ENCODE measurements at regions not wholly inside any gene's neighbourhood (a gene's known extent, or its start where the extent isn't known, plus 50 kb on each side); places are given as distances from the start of the nearest gene placed in this dataset.

DNA sequence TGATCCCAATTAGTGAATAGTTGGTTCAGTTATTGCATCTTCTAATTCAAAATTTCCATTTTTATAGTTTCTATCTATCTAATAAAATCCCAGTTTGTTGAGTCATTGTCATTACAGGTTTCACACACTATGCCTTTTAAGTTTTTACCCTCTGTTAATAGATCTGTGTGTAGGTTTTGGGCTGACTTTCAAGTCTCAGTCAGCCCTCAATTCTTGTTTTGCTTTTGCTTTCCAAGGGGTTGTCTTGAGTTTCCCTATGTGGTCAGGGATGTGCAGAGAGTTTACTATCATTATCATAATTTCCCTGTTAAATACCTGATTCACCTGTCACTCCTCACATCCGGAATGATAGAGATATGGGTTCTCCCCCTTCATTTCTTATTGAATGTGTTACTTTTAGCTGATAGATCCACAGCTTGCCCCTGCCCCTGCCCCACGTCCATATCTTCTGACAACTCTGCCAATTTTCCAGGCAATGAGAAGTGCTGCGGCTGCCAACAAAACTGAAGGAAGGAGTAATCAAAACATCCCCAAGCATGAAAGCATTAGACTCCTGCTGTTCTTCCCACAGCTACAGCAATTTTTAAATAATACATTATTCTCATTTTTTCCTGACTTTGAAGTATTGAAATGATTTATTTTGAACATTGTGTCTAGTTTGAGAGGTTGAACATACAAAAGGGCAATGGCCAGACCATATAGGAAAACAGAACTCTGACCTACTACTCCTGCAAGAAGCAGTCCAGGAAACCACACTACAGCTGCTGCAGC is 1064.8 kb downstream of the SUCLG1 start:
- Histone ChIP-seq H3K4me1 (ENCODE audit: insufficient read depth, low read length) (no peaks in the 10 kb centered on the region), H3K4me3 (ENCODE audit: low read length) (no peak overlapping the region), H3K27ac (ENCODE audit: low read length) (no peak overlapping the region), H3K9me3 (ENCODE audit: low read length) (no peaks in the 10 kb centered on the region), H4K20me1 (ENCODE audit: low read length) (no peaks in the 10 kb centered on the region), H3F3A (ENCODE audit: low read length, unreplicated experiment) (no peaks in the 10 kb centered on the region), H3K27me3 (ENCODE audit: low read length) (no peaks in the 10 kb centered on the region), H2AFZ (ENCODE audit: low read length) (no peak overlapping the region), H3K36me3 (ENCODE audit: low read depth, low read length) (no peaks in the 10 kb centered on the region), H3K9me2 (replicated peaks; ENCODE audit: low read length) (no peaks in the 10 kb centered on the region), H3K79me2 (ENCODE audit: low read length) (no peaks in the 10 kb centered on the region), H3K4me2 (ENCODE audit: low read length) (no peak overlapping the region), H3K9ac (ENCODE audit: low read length) (no peak overlapping the region)
- CTCF ChIA-PET, result no interaction called here
- no peak for ATAC-seq
- intact Hi-C loops (cut with micrococcal nuclease), result no loop called here
- POLR2A ChIA-PET (ENCODE audit: unreplicated experiment), result no interaction called here
- TF ChIP-seq EZH2 (IDR thresholded peaks at IDR 0.05; ENCODE audit: low read length, unreplicated experiment), result no peak
- TF ChIP-seq, protein P1, sequence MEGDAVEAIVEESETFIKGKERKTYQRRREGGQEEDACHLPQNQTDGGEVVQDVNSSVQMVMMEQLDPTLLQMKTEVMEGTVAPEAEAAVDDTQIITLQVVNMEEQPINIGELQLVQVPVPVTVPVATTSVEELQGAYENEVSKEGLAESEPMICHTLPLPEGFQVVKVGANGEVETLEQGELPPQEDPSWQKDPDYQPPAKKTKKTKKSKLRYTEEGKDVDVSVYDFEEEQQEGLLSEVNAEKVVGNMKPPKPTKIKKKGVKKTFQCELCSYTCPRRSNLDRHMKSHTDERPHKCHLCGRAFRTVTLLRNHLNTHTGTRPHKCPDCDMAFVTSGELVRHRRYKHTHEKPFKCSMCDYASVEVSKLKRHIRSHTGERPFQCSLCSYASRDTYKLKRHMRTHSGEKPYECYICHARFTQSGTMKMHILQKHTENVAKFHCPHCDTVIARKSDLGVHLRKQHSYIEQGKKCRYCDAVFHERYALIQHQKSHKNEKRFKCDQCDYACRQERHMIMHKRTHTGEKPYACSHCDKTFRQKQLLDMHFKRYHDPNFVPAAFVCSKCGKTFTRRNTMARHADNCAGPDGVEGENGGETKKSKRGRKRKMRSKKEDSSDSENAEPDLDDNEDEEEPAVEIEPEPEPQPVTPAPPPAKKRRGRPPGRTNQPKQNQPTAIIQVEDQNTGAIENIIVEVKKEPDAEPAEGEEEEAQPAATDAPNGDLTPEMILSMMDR (conservative IDR thresholded peaks at IDR 0.05; ENCODE audit: low read depth, low read length), result no peak
- TF ChIP-seq EZH2phosphoT487 (IDR thresholded peaks at IDR 0.05; ENCODE audit: borderline replicate concordance, low read length), result no peak
- no TSS peak for BruUV-seq (replicated peaks)
- no peak for DNase-seq

DNA sequence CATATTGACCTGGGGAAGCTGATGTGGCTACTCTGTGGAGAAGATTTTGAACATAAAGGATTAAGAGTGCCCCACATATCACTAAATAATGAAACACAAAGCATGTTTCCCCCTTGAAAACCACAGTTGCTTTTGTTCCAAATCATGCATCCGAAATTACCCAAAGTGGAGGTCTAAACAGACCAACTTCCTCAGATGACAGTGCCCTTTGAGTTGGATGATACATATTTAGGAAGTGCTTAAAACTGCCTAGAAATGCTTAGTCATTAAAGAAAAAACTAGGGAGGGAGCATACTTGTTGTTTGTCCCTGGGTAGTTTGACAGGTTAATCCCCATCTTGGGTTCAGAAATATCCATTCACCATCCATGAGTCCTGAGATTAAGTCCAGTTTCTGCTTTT is 1070.3 kb downstream of the SUCLG1 start:
- ATAC-seq, result no peak
- H3K27ac ChIP-seq (ENCODE audit: low read length), result no peak overlapping the region
- BruUV-seq (replicated peaks), result no TSS peak
- H4K20me1 ChIP-seq (ENCODE audit: low read length), result no peaks in the 10 kb centered on the region
- no peaks in the 10 kb centered on the region for H3F3A ChIP-seq (ENCODE audit: low read length, unreplicated experiment)
- no peaks in the 10 kb centered on the region for H3K79me2 ChIP-seq (ENCODE audit: low read length)
- H3K4me2 ChIP-seq (ENCODE audit: low read length), result no peak overlapping the region
- no peak overlapping the region for H3K9ac ChIP-seq (ENCODE audit: low read length)
- no peaks in the 10 kb centered on the region for H3K36me3 ChIP-seq (ENCODE audit: low read depth, low read length)
- POLR2A ChIA-PET (ENCODE audit: unreplicated experiment), result no interaction called here
- TF ChIP-seq, protein P1 (conservative IDR thresholded peaks at IDR 0.05; ENCODE audit: low read depth, low read length), result no peak
- TF ChIP-seq EZH2 (IDR thresholded peaks at IDR 0.05; ENCODE audit: low read length, unreplicated experiment), result no peak
- no peaks in the 10 kb centered on the region for H3K27me3 ChIP-seq (ENCODE audit: low read length)
- H3K9me3 ChIP-seq (ENCODE audit: low read length), result no peaks in the 10 kb centered on the region
- intact Hi-C loops (cut with micrococcal nuclease), result loop anchor here (2.0 kb wide), 1 partner anchor 78 kb away; no protein-coding TSS in a partner anchor
- H3K9me2 ChIP-seq (replicated peaks; ENCODE audit: low read length), result no peaks in the 10 kb centered on the region
- no peak for DNase-seq
- no peaks in the 10 kb centered on the region for H3K4me1 ChIP-seq (ENCODE audit: insufficient read depth, low read length)
- no peak overlapping the region for H3K4me3 ChIP-seq (ENCODE audit: low read length)
- H2AFZ ChIP-seq (ENCODE audit: low read length), result no peak overlapping the region
- CTCF ChIA-PET, result no interaction called here

DNA sequence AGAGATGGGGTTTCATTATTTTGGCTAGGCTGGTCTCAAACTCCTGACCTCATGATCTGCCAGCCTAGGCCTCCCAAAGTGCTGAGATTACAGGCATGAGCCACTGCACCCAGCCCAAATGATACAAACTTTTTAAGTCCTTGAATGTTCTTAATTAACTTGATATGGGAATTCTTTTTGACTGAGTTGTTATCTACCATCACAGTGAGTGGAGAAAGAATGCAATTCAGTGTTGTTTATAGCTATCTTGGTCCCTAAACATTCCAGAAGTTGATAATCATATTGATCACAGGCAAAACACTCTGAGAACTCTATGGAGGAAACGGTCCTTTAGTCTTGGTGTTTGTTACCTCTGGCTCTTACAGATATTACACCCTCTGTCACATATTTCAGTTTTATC is 1072.5 kb downstream of the SUCLG1 start:
- Histone ChIP-seq H3K27me3 (ENCODE audit: low read length) (no peaks in the 10 kb centered on the region), H3K9me2 (replicated peaks; ENCODE audit: low read length) (no peaks in the 10 kb centered on the region), H3K36me3 (ENCODE audit: low read depth, low read length) (no peaks in the 10 kb centered on the region), H4K20me1 (ENCODE audit: low read length) (no peaks in the 10 kb centered on the region), H3K79me2 (ENCODE audit: low read length) (no peaks in the 10 kb centered on the region), H3K27ac (ENCODE audit: low read length) (no peak overlapping the region), H3K9me3 (ENCODE audit: low read length) (no peaks in the 10 kb centered on the region), H3K9ac (ENCODE audit: low read length) (no peak overlapping the region), H2AFZ (ENCODE audit: low read length) (no peak overlapping the region), H3K4me3 (ENCODE audit: low read length) (no peak overlapping the region), H3K4me1 (ENCODE audit: insufficient read depth, low read length) (no peaks in the 10 kb centered on the region), H3K4me2 (ENCODE audit: low read length) (no peak overlapping the region), H3F3A (ENCODE audit: low read length, unreplicated experiment) (no peaks in the 10 kb centered on the region)
- no TSS peak for BruUV-seq (replicated peaks)
- no peak for ATAC-seq
- TF ChIP-seq, protein P1 (conservative IDR thresholded peaks at IDR 0.05; ENCODE audit: low read depth, low read length), result no peak
- TF ChIP-seq EZH2 (IDR thresholded peaks at IDR 0.05; ENCODE audit: low read length, unreplicated experiment), result no peak
- TF ChIP-seq EZH2phosphoT487 (IDR thresholded peaks at IDR 0.05; ENCODE audit: borderline replicate concordance, low read length), result no peak
- ChIA-PET CTCF (no interaction called here), POLR2A (ENCODE audit: unreplicated experiment) (no interaction called here)
- DNase-seq, result no peak
- intact Hi-C loops (cut with micrococcal nuclease), result no loop called here
